Left lung (tissue), 4 donors: ENCODE measurements at regions not wholly inside any gene's neighbourhood (a gene's known extent, or its start where the extent isn't known, plus 50 kb on each side); places are given as distances from the start of the nearest gene placed in this dataset.

ENCODE experiments used
- ATAC-seq: fragments of 200-7000 bp; cut with Tn5 transposase; one replicate; pipeline ENCODE4 v1.9.1; 2020; ENCODE audit warnings: moderate library complexity
- DNase-seq, 4 donors: peaks; one replicate each; pipeline ENCODE4 v3.0.0-alpha.2; 2013 to 2020
- H3K27ac ChIP-seq, 2 donors: fragments of 200-600 bp; sonication (generic) in 1 of 2; one replicate each; pipeline versions ENCODE4 v1.5.0 to v1.8.0; 2020 to 2021
- H3K27me3 ChIP-seq, 2 donors: fragments of 200-600 bp; sonication (generic) in 1 of 2; one replicate each; pipeline versions ENCODE4 v1.5.0 to v1.8.0; 2020 to 2021
- H3K36me3 ChIP-seq, 2 donors: fragments of 200-600 bp; sonication (generic) in 1 of 2; one replicate each; pipeline versions ENCODE4 v1.5.0 to v1.8.0; 2020 to 2021
- H3K4me1 ChIP-seq, 2 donors: fragments of 200-600 bp; one replicate each; pipeline ENCODE4 v1.8.0; 2021
- H3K4me3 ChIP-seq, 2 donors: fragments of 200-600 bp; sonication (generic) in 1 of 2; one replicate each; pipeline versions ENCODE4 v1.5.0 to v1.8.0; 2020 to 2021; ENCODE audit warnings: mild to moderate bottlenecking in 1 of 2
- H3K9me3 ChIP-seq, 2 donors: fragments of 200-600 bp; sonication (generic) in 1 of 2; one replicate each; pipeline versions ENCODE4 v1.5.0 to v1.8.0; 2020 to 2021
- CTCF ChIP-seq, 2 donors: fragments of 200-600 bp; sonication (generic) in 1 of 2; IDR thresholded peaks; one replicate each; pipeline versions ENCODE4 v1.5.0 to v1.8.0; 2021; ENCODE audit warnings: antibody characterized with exemption in 2 of 2
- intact Hi-C, 2 donors: fragments of 100-400 bp; cut with DNase I; formaldehyde crosslinking; loops; one replicate each; pipeline versions ENCODE4 v1.11.2 to v1.14.2; 2022
- donor health status: DM: no; HTN: yes; CAD: no.
- donor health status: DM: no; HTN: no; CAD: no.

GRCh38 chr5:107146901-107147300, 523.8 kb downstream of the EFNA5 start:
- Histone ChIP-seq H3K4me1 (no peaks in the 10 kb centered on the region), H3K36me3 (no peaks in the 10 kb centered on the region), H3K9me3 (peaks cover 0 to under 1% of the 10 kb centered on the region in 2 donors), H3K27ac (no peak overlapping the region), H3K4me3 (no peak overlapping the region), H3K27me3 (no peaks in the 10 kb centered on the region)
- TF ChIP-seq CTCF (IDR thresholded peaks at IDR 0.05), result no peak
- ATAC-seq (no peak), DNase-seq (no peak)
- intact Hi-C loops, result no loop called here

GRCh38 chr5:107135391-107135790, 535.3 kb downstream of the EFNA5 start:
- Histone ChIP-seq H3K4me3 (no peak overlapping the region), H3K4me1 (no peaks in the 10 kb centered on the region), H3K9me3 (peaks cover 0 to 25% of the 10 kb centered on the region in 2 donors), H3K27me3 (no peaks in the 10 kb centered on the region), H3K36me3 (no peaks in the 10 kb centered on the region), H3K27ac (no peak overlapping the region)
- intact Hi-C loops, result no loop called here
- no peak for ATAC-seq
- no peak for DNase-seq
- TF ChIP-seq CTCF (IDR thresholded peaks at IDR 0.05), result no peak

- peaks cover 0 to 21% of the 10 kb centered on the region in 2 donors for H3K9me3 ChIP-seq
- no peak overlapping the region for H3K4me3 ChIP-seq
- no peak for TF ChIP-seq CTCF (IDR thresholded peaks at IDR 0.05)
- no peaks in the 10 kb centered on the region for H3K4me1 ChIP-seq
- no peaks in the 10 kb centered on the region for H3K27me3 ChIP-seq
- H3K27ac ChIP-seq, result no peak overlapping the region
- ATAC-seq, result no peak
- H3K36me3 ChIP-seq, result no peaks in the 10 kb centered on the region
- DNase-seq, result no peak
- intact Hi-C loops, result no loop called here
Measured at GRCh38 chr5:107134931-107135330, 535.8 kb downstream of the EFNA5 start.

- no peak for TF ChIP-seq CTCF (IDR thresholded peaks at IDR 0.05)
- Histone ChIP-seq H3K4me3 (no peak overlapping the region), H3K36me3 (no peaks in the 10 kb centered on the region), H3K27me3 (no peaks in the 10 kb centered on the region), H3K9me3 (peaks cover 0 to 10% of the 10 kb centered on the region in 2 donors), H3K4me1 (no peaks in the 10 kb centered on the region), H3K27ac (no peak overlapping the region)
- DNase-seq, result peak in 1 of 4 donors; percentile 24
- ATAC-seq, result no peak
- intact Hi-C loops, result no loop called here
Measured at GRCh38 chr5:107129051-107129450, 541.7 kb downstream of the EFNA5 start.

- ATAC-seq, result no peak
Measured at GRCh38 chr5:107127878-107128277, 542.9 kb downstream of the EFNA5 start.

More at GRCh38 chr5:107127878-107128277, 542.9 kb downstream of the EFNA5 start:
- Histone ChIP-seq H3K27me3 (no peaks in the 10 kb centered on the region), H3K27ac (no peak overlapping the region), H3K4me3 (no peak overlapping the region), H3K4me1 (no peaks in the 10 kb centered on the region), H3K36me3 (no peaks in the 10 kb centered on the region), H3K9me3 (peaks cover 0 to under 1% of the 10 kb centered on the region in 2 donors)
- TF ChIP-seq CTCF (IDR thresholded peaks at IDR 0.05), result no peak
- intact Hi-C loops, result no loop called here
- DNase-seq, result peak in 2 of 4 donors; percentile 56
